A549 (cell line): ENCODE measurements at regions not wholly inside any gene's neighbourhood (a gene's known extent, or its start where the extent isn't known, plus 50 kb on each side); places are given as distances from the start of the nearest gene placed in this dataset.

Source experiments
- CEBPB ChIP-seq, 2 experiments: fragments of >200 bp in 1 of 2; sonication (Bioruptor Twin) in 1 of 2; formaldehyde crosslinking in 1 of 2; IDR thresholded peaks; 2 replicates each; pipeline ENCODE4 v1.6.1; 2012 to 2016
- CTCF ChIP-seq: fragments of >200 bp; sonication (Bioruptor Twin); formaldehyde crosslinking; IDR thresholded peaks from 3 replicates; pipeline ENCODE4 v1.5.1; 2016
- ESRRA ChIP-seq: fragments of 150-350 bp; IDR thresholded peaks from 2 replicates; pipeline ENCODE4 v1.6.1; 2014; ENCODE audit warnings: mild to moderate bottlenecking, low read length, borderline replicate concordance
- JUNB ChIP-seq: fragments of >200 bp; sonication (Bioruptor Twin); formaldehyde crosslinking; IDR thresholded peaks from 2 replicates; pipeline ENCODE4 v1.6.1; 2016
- MAFK ChIP-seq: fragments of 450-650 bp; IDR thresholded peaks from 2 replicates; pipeline ENCODE4 v1.6.1; 2014; ENCODE audit not compliant: partially characterized antibody
- NR3C1 ChIP-seq: fragments of >200 bp; sonication (Bioruptor Twin); formaldehyde crosslinking; IDR thresholded peaks from 3 replicates; pipeline ENCODE4 v1.6.1; 2017
- POLR2A ChIP-seq: IDR thresholded peaks from 2 replicates; pipeline ENCODE4 v1.6.1; 2012; ENCODE audit warnings: mild to moderate bottlenecking, low read length
- POLR2AphosphoS2 ChIP-seq: conservative IDR thresholded peaks from 2 replicates; pipeline ENCODE4 v1.6.1; 2012; ENCODE audit warnings: low read length, improper control_type of control experiment, inconsistent platforms
- RCOR1 ChIP-seq: fragments of 150-350 bp; IDR thresholded peaks from 2 replicates; pipeline ENCODE4 v1.6.1; 2014; ENCODE audit warnings: antibody characterized with exemption, low read length, low read depth

- TF ChIP-seq JUNB (no peak), CTCF (no peak), POLR2A (no peak), ESRRA (no peak), RCOR1 (no peak), MAFK (no peak), CEBPB (IDR thresholded peaks at IDR 0.05) (no peak), NR3C1 (no peak), POLR2AphosphoS2 (no peak)
Measured at GRCh38 chr4:147318586-147318985, 162.3 kb upstream of the EDNRA start.
